A549 (cell line): ENCODE measurements at regions not wholly inside any gene's neighbourhood (a gene's known extent, or its start where the extent isn't known, plus 50 kb on each side); places are given as distances from the start of the nearest gene placed in this dataset.
"Not testable (repeated sequence)": the region's sequence is repeated elsewhere in the genome, so short reads cannot be mapped to it uniquely, and the experiment has no call there.

Source experiments
- ATAC-seq, 2 experiments: fragments of 200-7000 bp in 1 of 2; fragments of >200 bp in 1 of 2; cut with Nextera tagmentation in 1 of 2; cut with Tn5 transposase in 1 of 2; 3 replicates each; pipeline versions ENCODE4 v1.8.0 to v1.9.1; 2018 to 2020; ENCODE audit warnings: mild to moderate bottlenecking in 1 of 2, moderate library complexity in 1 of 2
- CTCF ChIA-PET: fragments of 300-600 bp; sonication (Branson Sonifier 250); formaldehyde crosslinking; extraction: SDS; loops from one replicate; lab custom pipeline; 2021; ENCODE audit warnings: antibody characterized with exemption, inconsistent platforms; lab: Yijun Ruan, JAX
- POLR2A ChIA-PET: fragments of 350-600 bp; formaldehyde crosslinking; extraction: SDS; loops from one replicate; lab custom pipeline; 2021; ENCODE audit warnings: antibody characterized with exemption, inconsistent platforms; lab: Yijun Ruan, JAX
- DNase-seq, 2 experiments: peaks; one replicate each; pipeline versions ENCODE4 v3.0.0 to v3.0.0-alpha.2; 2011 to 2016; ENCODE audit warnings: low read depth in 1 of 2, low spot score in 1 of 2
- FAIRE-seq: peaks from 2 replicates; lab custom pipeline; 2011; peaks lifted over from hg19 to GRCh38; lab: Jason Lieb, UNC
- H3K27ac ChIP-seq, 2 experiments: fragments of >200 bp; sonication (Bioruptor Twin); formaldehyde crosslinking; 3 replicates each; pipeline ENCODE4 v1.5.1; 2016 to 2017
- H3K4me1 ChIP-seq: fragments of >200 bp; sonication (Bioruptor Twin); formaldehyde crosslinking; 3 replicates; pipeline ENCODE4 v1.6.1; 2016
- H3K4me2 ChIP-seq: fragments of >200 bp; sonication (Bioruptor Twin); formaldehyde crosslinking; 3 replicates; pipeline ENCODE4 v1.6.1; 2016
- H3K4me3 ChIP-seq: fragments of >200 bp; sonication (Bioruptor Twin); formaldehyde crosslinking; 3 replicates; pipeline ENCODE4 v1.5.1; 2016
- H3K9me3 ChIP-seq: fragments of >200 bp; sonication (Bioruptor Twin); formaldehyde crosslinking; 3 replicates; pipeline ENCODE4 v1.6.1; 2016
- BHLHE40 ChIP-seq: IDR thresholded peaks from 2 replicates; pipeline ENCODE4 v1.6.1; 2012; ENCODE audit warnings: low read depth, low read length, inconsistent platforms
- CBX2 ChIP-seq: fragments of 200-600 bp; sonication (generic); IDR thresholded peaks from 2 replicates; pipeline ENCODE4 v1.6.1; 2016; ENCODE audit warnings: low read depth, mild to moderate bottlenecking, borderline replicate concordance
- CHD2 ChIP-seq: fragments of 150-350 bp; IDR thresholded peaks from 2 replicates; pipeline ENCODE4 v1.6.1; 2014; ENCODE audit warnings: low read length; ENCODE audit not compliant: partially characterized antibody
- EHF ChIP-seq: fragments of 250-450 bp; sonication (Bioruptor Pico); IDR thresholded peaks from 2 replicates; pipeline ENCODE4 v1.5.0; 2020; ENCODE audit warnings: mild to moderate bottlenecking
- ELK1 ChIP-seq: fragments of 150-350 bp; IDR thresholded peaks from 2 replicates; pipeline ENCODE4 v1.6.1; 2014; ENCODE audit warnings: low read depth, mild to moderate bottlenecking, low read length
- EP300 ChIP-seq, 2 experiments: fragments of >200 bp; sonication (Bioruptor Twin); formaldehyde crosslinking; IDR thresholded peaks; 2 replicates in 1 of 2; 3 replicates in 1 of 2; pipeline ENCODE4 v1.6.1; 2016 to 2017
- ESRRA ChIP-seq: fragments of 150-350 bp; IDR thresholded peaks from 2 replicates; pipeline ENCODE4 v1.6.1; 2014; ENCODE audit warnings: mild to moderate bottlenecking, low read length, borderline replicate concordance
- FOSB ChIP-seq: fragments of 250-450 bp; sonication (Bioruptor Pico); IDR thresholded peaks from 2 replicates; pipeline ENCODE4 v1.5.0; 2020; ENCODE audit warnings: mild to moderate bottlenecking, moderate library complexity
- FOXS1 ChIP-seq: fragments of 250-450 bp; sonication (Bioruptor Pico); IDR thresholded peaks from 2 replicates; pipeline ENCODE4 v1.5.0; 2020; ENCODE audit warnings: mild to moderate bottlenecking, moderate library complexity
- HDAC2 ChIP-seq: fragments of 200-600 bp; sonication (generic); IDR thresholded peaks from 2 replicates; pipeline ENCODE4 v1.6.1; 2016
- HES2 ChIP-seq: fragments of >200 bp; sonication (Bioruptor Twin); formaldehyde crosslinking; IDR thresholded peaks from 2 replicates; pipeline ENCODE4 v1.6.1; 2016
- HEYL ChIP-seq: fragments of 250-450 bp; sonication (Bioruptor Pico); IDR thresholded peaks from 2 replicates; pipeline ENCODE4 v1.8.0; 2021; ENCODE audit warnings: mild to moderate bottlenecking, moderate library complexity
- HOXA7 ChIP-seq: fragments of 250-450 bp; sonication (Bioruptor Pico); IDR thresholded peaks from 2 replicates; pipeline ENCODE4 v1.5.0; 2020; ENCODE audit warnings: mild to moderate bottlenecking, moderate library complexity
- JUN ChIP-seq, 2 experiments: fragments of >200 bp; sonication (Bioruptor Twin); formaldehyde crosslinking; IDR thresholded peaks; 2 replicates in 1 of 2; 3 replicates in 1 of 2; pipeline ENCODE4 v1.6.1; 2016 to 2017
- JUNB ChIP-seq: fragments of >200 bp; sonication (Bioruptor Twin); formaldehyde crosslinking; IDR thresholded peaks from 2 replicates; pipeline ENCODE4 v1.6.1; 2016
- KDM1A ChIP-seq: fragments of 200-600 bp; sonication (generic); IDR thresholded peaks from 2 replicates; pipeline ENCODE4 v1.6.1; 2016; ENCODE audit warnings: low read depth, mild to moderate bottlenecking
- KDM5A ChIP-seq: fragments of 200-600 bp; sonication (generic); IDR thresholded peaks from 2 replicates; pipeline ENCODE4 v1.6.1; 2016; ENCODE audit warnings: antibody characterized with exemption, mild to moderate bottlenecking
- MAFK ChIP-seq: fragments of 450-650 bp; IDR thresholded peaks from 2 replicates; pipeline ENCODE4 v1.6.1; 2014; ENCODE audit not compliant: partially characterized antibody
- NPAS2 ChIP-seq: fragments of 250-450 bp; sonication (Bioruptor Pico); IDR thresholded peaks from 2 replicates; pipeline ENCODE4 v1.8.0; 2022; ENCODE audit warnings: mild to moderate bottlenecking, moderate library complexity, borderline replicate concordance
- NR3C1 ChIP-seq: fragments of >200 bp; sonication (Bioruptor Twin); formaldehyde crosslinking; IDR thresholded peaks from 3 replicates; pipeline ENCODE4 v1.6.1; 2017
- PBX3 ChIP-seq: IDR thresholded peaks from 2 replicates; pipeline ENCODE4 v1.6.1; 2012
- PHF8 ChIP-seq: fragments of 200-600 bp; sonication (generic); IDR thresholded peaks from 2 replicates; pipeline ENCODE4 v1.6.1; 2016; ENCODE audit warnings: low read depth, mild to moderate bottlenecking, antibody characterized with exemption, moderate library complexity, borderline replicate concordance
- POLR2A ChIP-seq: IDR thresholded peaks from 2 replicates; pipeline ENCODE4 v1.6.1; 2012; ENCODE audit warnings: mild to moderate bottlenecking, low read length
- RAD21 ChIP-seq, 2 experiments: fragments of >200 bp in 1 of 2; sonication (Bioruptor Twin) in 1 of 2; formaldehyde crosslinking in 1 of 2; IDR thresholded peaks in 1 of 2; conservative IDR thresholded peaks in 1 of 2; 2 replicates in 1 of 2; 3 replicates in 1 of 2; pipeline ENCODE4 v1.6.1; 2012 to 2018; ENCODE audit warnings: inconsistent platforms in 1 of 2
- RCOR1 ChIP-seq: fragments of 150-350 bp; IDR thresholded peaks from 2 replicates; pipeline ENCODE4 v1.6.1; 2014; ENCODE audit warnings: antibody characterized with exemption, low read length, low read depth
- RFX5 ChIP-seq: fragments of 450-650 bp; IDR thresholded peaks from 2 replicates; pipeline ENCODE4 v1.7.1; 2014; ENCODE audit warnings: antibody characterized with exemption, mild to moderate bottlenecking, moderate library complexity
- SMC3 ChIP-seq: fragments of >200 bp; sonication (Bioruptor Twin); formaldehyde crosslinking; IDR thresholded peaks from 3 replicates; pipeline ENCODE4 v1.6.1; 2018; ENCODE audit warnings: inconsistent platforms
- SREBF2 ChIP-seq: fragments of 450-650 bp; IDR thresholded peaks from 2 replicates; pipeline ENCODE4 v1.6.1; 2014; ENCODE audit warnings: mild to moderate bottlenecking, moderate library complexity
- ZSCAN20 ChIP-seq: fragments of 250-450 bp; sonication (Bioruptor Pico); IDR thresholded peaks from 2 replicates; pipeline ENCODE4 v1.8.0; 2022; ENCODE audit warnings: mild to moderate bottlenecking, moderate library complexity
- WGBS: methylation state at CpG from one replicate; pipeline ENCODE4 v1.1.6; 2017; ENCODE audit errors: missing lambda C conversion rate; 5-methylcytosine and 5-hydroxymethylcytosine counted together

GRCh38 chr10:76769582-76769981 is 868.0 kb downstream of the KCNMA1 start (continued):
- TF ChIP-seq SMC3: no peak
- no peak for TF ChIP-seq JUNB
- TF ChIP-seq ESRRA: no peak
- TF ChIP-seq, all 56 proteins: peak for 0

- POLR2A ChIA-PET: no interaction called here
- DNase-seq: no peak
- FAIRE-seq: no peak
- Histone ChIP-seq H3K4me2 (no peak overlapping the region), H3K4me1 (no peaks in the 10 kb centered on the region), H3K27ac (no peak overlapping the region), H3K4me3 (no peak overlapping the region), H3K9me3 (no peaks in the 10 kb centered on the region)
- TF ChIP-seq FOSB (CRISPR knock-in tag): no peak
- TF ChIP-seq NPAS2 (CRISPR knock-in tag): no peak
- TF ChIP-seq HOXA7: no peak
- no peak for TF ChIP-seq PBX3
- no peak for TF ChIP-seq KDM1A
- TF ChIP-seq JUN (IDR thresholded peaks at IDR 0.05): no peak
- TF ChIP-seq MAFK: no peak
- no peak for TF ChIP-seq BHLHE40
- no peak for TF ChIP-seq EHF (CRISPR knock-in tag)
- no peak for TF ChIP-seq CBX2
- TF ChIP-seq JUNB: no peak
- no peak for TF ChIP-seq CHD2
- TF ChIP-seq FOXS1 (CRISPR knock-in tag): no peak
- no peak for TF ChIP-seq KDM5A
- no peak for TF ChIP-seq ELK1
- CTCF ChIA-PET: interaction anchor here (0.9 kb wide), 1 partner anchor 366 kb away, joined by 3 read pairs; no protein-coding TSS in a partner anchor
- no peak for ATAC-seq
- WGBS: 30% methylated on average over 2 of the region's 2 CpGs
Measured at GRCh38 chr10:76769161-76769560, 868.4 kb downstream of the KCNMA1 start.

GRCh38 chr10:76766682-76767081 is 870.9 kb downstream of the KCNMA1 start:
- Histone ChIP-seq H3K4me2 (no peak overlapping the region), H3K4me3 (no peak overlapping the region), H3K4me1 (no peaks in the 10 kb centered on the region), H3K27ac (no peak overlapping the region), H3K9me3 (no peaks in the 10 kb centered on the region)
- FAIRE-seq (no peak), ATAC-seq (no peak), DNase-seq (no peak)
- POLR2A ChIA-PET: no interaction called here
- CTCF ChIA-PET: no interaction called here
- WGBS: 50% methylated on average over 7 of the region's 7 CpGs
- TF ChIP-seq RCOR1: no peak
- TF ChIP-seq SREBF2: no peak
- TF ChIP-seq HES2: no peak
- no peak for TF ChIP-seq NR3C1
- no peak for TF ChIP-seq PHF8
- no peak for TF ChIP-seq KDM1A
- no peak for TF ChIP-seq HDAC2
- no peak for TF ChIP-seq FOXS1 (CRISPR knock-in tag)
- TF ChIP-seq HEYL: no peak
- TF ChIP-seq FOSB (CRISPR knock-in tag): no peak
- no peak for TF ChIP-seq RAD21 (conservative IDR thresholded peaks at IDR 0.05 in 1 of 2, IDR thresholded peaks at IDR 0.05 in 1 of 2)
- no peak for TF ChIP-seq EP300 (IDR thresholded peaks at IDR 0.05)
- no peak for TF ChIP-seq ELK1
- no peak for TF ChIP-seq POLR2A
- TF ChIP-seq ZSCAN20 (CRISPR knock-in tag): no peak
- TF ChIP-seq HOXA7: no peak
- no peak for TF ChIP-seq RFX5
- no peak for TF ChIP-seq JUNB

- H3K9me3 ChIP-seq, H3K4me2 ChIP-seq, H3K4me3 ChIP-seq, ATAC-seq, POLR2A ChIA-PET, H3K4me1 ChIP-seq, DNase-seq, H3K27ac ChIP-seq, FAIRE-seq, CTCF ChIA-PET: not testable (repeated sequence)
- WGBS: 10% methylated on average over 3 of the region's 3 CpGs
Measured at GRCh38 chr10:76764921-76765320, 872.7 kb downstream of the KCNMA1 start.
